ENCODE measurements at regions not wholly inside any gene's neighbourhood (a gene's known extent, or its start where the extent isn't known, plus 50 kb on each side); places are given as distances from the start of the nearest gene placed in this dataset.

- DNase-seq, result no peak
Measured at GRCh38 chr9:106575823-106576222, 287.1 kb upstream of the ZNF462 start.

GRCh38 chr9:106576232-106576760 is 286.7 kb upstream of the ZNF462 start:
- no peak for DNase-seq

- no peak for DNase-seq
Measured at GRCh38 chr9:106577121-106577520, 285.8 kb upstream of the ZNF462 start.

GRCh38 chr9:106580546-106580945 is 282.4 kb upstream of the ZNF462 start:
- DNase-seq, result no peak

GRCh38 chr9:106581973-106582372 is 281.0 kb upstream of the ZNF462 start:
- no peak for DNase-seq

- DNase-seq, result no peak
Measured at GRCh38 chr9:106583751-106584150, 279.2 kb upstream of the ZNF462 start.

- DNase-seq, result no peak
Measured at GRCh38 chr9:106587042-106587441, 275.9 kb upstream of the ZNF462 start.

- DNase-seq, result peak; percentile 98
Measured at GRCh38 chr9:106588626-106589025, 274.3 kb upstream of the ZNF462 start.

GRCh38 chr9:106590759-106591505 is 272.0 kb upstream of the ZNF462 start:
- no peak for DNase-seq

- DNase-seq, result no peak
Measured at GRCh38 chr9:106593201-106593600, 269.8 kb upstream of the ZNF462 start.

- no peak for DNase-seq
Measured at GRCh38 chr9:106596984-106597383, 266.0 kb upstream of the ZNF462 start.

- no peak for DNase-seq
Measured at GRCh38 chr9:106600955-106601560, 261.9 kb upstream of the ZNF462 start.

- DNase-seq, result no peak
Measured at GRCh38 chr9:106602344-106602743, 260.6 kb upstream of the ZNF462 start.

GRCh38 chr9:106613250-106613737 is 249.7 kb upstream of the ZNF462 start:
- no peak for DNase-seq

- no peak for DNase-seq
Measured at GRCh38 chr9:106615118-106615889, 247.7 kb upstream of the ZNF462 start.

- no peak for DNase-seq
Measured at GRCh38 chr9:106616026-106616425, 246.9 kb upstream of the ZNF462 start.

GRCh38 chr9:106616851-106617345 is 246.1 kb upstream of the ZNF462 start:
- no peak for DNase-seq

- no peak for DNase-seq
Measured at GRCh38 chr9:106619211-106619610, 243.8 kb upstream of the ZNF462 start.

- DNase-seq, result no peak
Measured at GRCh38 chr9:106620081-106620480, 242.9 kb upstream of the ZNF462 start.

GRCh38 chr9:106620866-106621265 is 242.1 kb upstream of the ZNF462 start:
- no peak for DNase-seq

- no peak for DNase-seq
Measured at GRCh38 chr9:106621313-106622163, 241.4 kb upstream of the ZNF462 start.

- no peak for DNase-seq
Measured at GRCh38 chr9:106622164-106622487, 240.8 kb upstream of the ZNF462 start.

All from islet precursor cell (in vitro differentiated cells).